ENCODE measurements at regions not wholly inside any gene's neighbourhood (a gene's known extent, or its start where the extent isn't known, plus 50 kb on each side); places are given as distances from the start of the nearest gene placed in this dataset.

- DNase-seq (ENCODE audit: low read depth in 4 of 6, low spot score in 6 of 6) = no peak
- Histone ChIP-seq H3K9me3 (ENCODE audit: control insufficient read depth, insufficient read depth, low read length) (no peaks in the 10 kb centered on the region), H3K36me3 (ENCODE audit: control insufficient read depth, insufficient read depth, low read length) (no peaks in the 10 kb centered on the region), H3K4me1 (ENCODE audit: control insufficient read depth, insufficient read depth, low read length) (no peaks in the 10 kb centered on the region), H3K27me3 (ENCODE audit: control insufficient read depth, insufficient read depth, low read length) (no peaks in the 10 kb centered on the region), H3K4me3 (ENCODE audit: low read depth, low read length) (no peak overlapping the region), H3K27ac (ENCODE audit: low read depth, low read length) (no peak overlapping the region)
- no CpG with 5 or more reads among the region's 2 CpGs for WGBS (ENCODE audit: insufficient coverage)
These were observed 647.2 kb downstream of the LIG4 start for GRCh38 chr13:107568181-107568580.

- Histone ChIP-seq H3K4me1 (ENCODE audit: control insufficient read depth, insufficient read depth, low read length) (peaks cover 3% of the 10 kb centered on the region), H3K4me3 (ENCODE audit: low read depth, low read length) (no peak overlapping the region), H3K9me3 (ENCODE audit: control insufficient read depth, insufficient read depth, low read length) (no peaks in the 10 kb centered on the region), H3K27me3 (ENCODE audit: control insufficient read depth, insufficient read depth, low read length) (no peaks in the 10 kb centered on the region), H3K36me3 (ENCODE audit: control insufficient read depth, insufficient read depth, low read length) (no peaks in the 10 kb centered on the region), H3K27ac (ENCODE audit: low read depth, low read length) (no peak overlapping the region)
- DNase-seq (ENCODE audit: low read depth in 4 of 6, low spot score in 6 of 6) = peak in 1 of 6 donors; percentile 44
- WGBS (ENCODE audit: insufficient coverage) = 100% methylated on average over 1 of the region's 7 CpGs
These were observed 652.0 kb downstream of the LIG4 start for GRCh38 chr13:107563099-107563925.

- H3K27ac ChIP-seq (ENCODE audit: low read depth, low read length) = no peak overlapping the region
- no peaks in the 10 kb centered on the region for H3K27me3 ChIP-seq (ENCODE audit: control insufficient read depth, insufficient read depth, low read length)
- WGBS (ENCODE audit: insufficient coverage) = 57% methylated on average over 2 of the region's 5 CpGs
- peaks cover 3% of the 10 kb centered on the region for H3K4me1 ChIP-seq (ENCODE audit: control insufficient read depth, insufficient read depth, low read length)
- H3K9me3 ChIP-seq (ENCODE audit: control insufficient read depth, insufficient read depth, low read length) = no peaks in the 10 kb centered on the region
- DNase-seq (ENCODE audit: low read depth in 4 of 6, low spot score in 6 of 6) = peak in 2 of 6 donors; percentile 30 to 61
- H3K36me3 ChIP-seq (ENCODE audit: control insufficient read depth, insufficient read depth, low read length) = no peaks in the 10 kb centered on the region
- no peak overlapping the region for H3K4me3 ChIP-seq (ENCODE audit: low read depth, low read length)
These were observed 653.1 kb downstream of the LIG4 start for GRCh38 chr13:107562203-107562602.

GRCh38 chr13:107554460-107554859 lies 660.9 kb downstream of the LIG4 start:
- H3K4me3 ChIP-seq (ENCODE audit: low read depth, low read length) = no peak overlapping the region
- peak in 1 of 6 donors; percentile 72 for DNase-seq (ENCODE audit: low read depth in 4 of 6, low spot score in 6 of 6)
- H3K4me1 ChIP-seq (ENCODE audit: control insufficient read depth, insufficient read depth, low read length) = peaks cover 7% of the 10 kb centered on the region
- H3K27me3 ChIP-seq (ENCODE audit: control insufficient read depth, insufficient read depth, low read length) = no peaks in the 10 kb centered on the region
- WGBS (ENCODE audit: insufficient coverage) = 60% methylated on average over 3 of the region's 5 CpGs
- no peaks in the 10 kb centered on the region for H3K36me3 ChIP-seq (ENCODE audit: control insufficient read depth, insufficient read depth, low read length)
- H3K9me3 ChIP-seq (ENCODE audit: control insufficient read depth, insufficient read depth, low read length) = no peaks in the 10 kb centered on the region
- no peak overlapping the region for H3K27ac ChIP-seq (ENCODE audit: low read depth, low read length)

- no peak overlapping the region for H3K27ac ChIP-seq (ENCODE audit: low read depth, low read length)
- no peak for DNase-seq (ENCODE audit: low read depth in 4 of 6, low spot score in 6 of 6)
- H3K27me3 ChIP-seq (ENCODE audit: control insufficient read depth, insufficient read depth, low read length) = no peaks in the 10 kb centered on the region
- no peaks in the 10 kb centered on the region for H3K36me3 ChIP-seq (ENCODE audit: control insufficient read depth, insufficient read depth, low read length)
- H3K9me3 ChIP-seq (ENCODE audit: control insufficient read depth, insufficient read depth, low read length) = no peaks in the 10 kb centered on the region
- H3K4me1 ChIP-seq (ENCODE audit: control insufficient read depth, insufficient read depth, low read length) = peaks cover 7% of the 10 kb centered on the region
- 66% methylated on average over 6 of the region's 7 CpGs for WGBS (ENCODE audit: insufficient coverage)
- H3K4me3 ChIP-seq (ENCODE audit: low read depth, low read length) = no peak overlapping the region
These were observed 661.5 kb downstream of the LIG4 start for GRCh38 chr13:107553838-107554237.

- DNase-seq (ENCODE audit: low read depth in 4 of 6, low spot score in 6 of 6) = no peak
- Histone ChIP-seq H3K27me3 (ENCODE audit: control insufficient read depth, insufficient read depth, low read length) (no peaks in the 10 kb centered on the region), H3K36me3 (ENCODE audit: control insufficient read depth, insufficient read depth, low read length) (no peaks in the 10 kb centered on the region), H3K4me1 (ENCODE audit: control insufficient read depth, insufficient read depth, low read length) (peaks cover 7% of the 10 kb centered on the region), H3K27ac (ENCODE audit: low read depth, low read length) (no peak overlapping the region), H3K9me3 (ENCODE audit: control insufficient read depth, insufficient read depth, low read length) (no peaks in the 10 kb centered on the region), H3K4me3 (ENCODE audit: low read depth, low read length) (no peak overlapping the region)
- no CpG with 5 or more reads among the region's 2 CpGs for WGBS (ENCODE audit: insufficient coverage)
These were observed 663.8 kb downstream of the LIG4 start for GRCh38 chr13:107551521-107551920.

GRCh38 chr13:107548338-107548737 lies 667.0 kb downstream of the LIG4 start:
- WGBS (ENCODE audit: insufficient coverage) = no CpG with 5 or more reads among the region's 1 CpG
- H3K9me3 ChIP-seq (ENCODE audit: control insufficient read depth, insufficient read depth, low read length) = no peaks in the 10 kb centered on the region
- no peak overlapping the region for H3K4me3 ChIP-seq (ENCODE audit: low read depth, low read length)
- no peak overlapping the region for H3K27ac ChIP-seq (ENCODE audit: low read depth, low read length)
- H3K27me3 ChIP-seq (ENCODE audit: control insufficient read depth, insufficient read depth, low read length) = no peaks in the 10 kb centered on the region
- DNase-seq (ENCODE audit: low read depth in 4 of 6, low spot score in 6 of 6) = no peak
- no peaks in the 10 kb centered on the region for H3K4me1 ChIP-seq (ENCODE audit: control insufficient read depth, insufficient read depth, low read length)
- no peaks in the 10 kb centered on the region for H3K36me3 ChIP-seq (ENCODE audit: control insufficient read depth, insufficient read depth, low read length)

GRCh38 chr13:107545946-107546502 lies 669.3 kb downstream of the LIG4 start:
- H3K9me3 ChIP-seq (ENCODE audit: control insufficient read depth, insufficient read depth, low read length) = no peaks in the 10 kb centered on the region
- H3K27me3 ChIP-seq (ENCODE audit: control insufficient read depth, insufficient read depth, low read length) = no peaks in the 10 kb centered on the region
- WGBS (ENCODE audit: insufficient coverage) = 78% methylated on average over 4 of the region's 5 CpGs
- no peak overlapping the region for H3K27ac ChIP-seq (ENCODE audit: low read depth, low read length)
- H3K4me1 ChIP-seq (ENCODE audit: control insufficient read depth, insufficient read depth, low read length) = no peaks in the 10 kb centered on the region
- no peak overlapping the region for H3K4me3 ChIP-seq (ENCODE audit: low read depth, low read length)
- H3K36me3 ChIP-seq (ENCODE audit: control insufficient read depth, insufficient read depth, low read length) = no peaks in the 10 kb centered on the region
- peak in 1 of 6 donors; percentile 33 for DNase-seq (ENCODE audit: low read depth in 4 of 6, low spot score in 6 of 6)

GRCh38 chr13:107534548-107534947 lies 680.8 kb downstream of the LIG4 start:
- H3K4me3 ChIP-seq (ENCODE audit: low read depth, low read length) = no peak overlapping the region
- H3K27me3 ChIP-seq (ENCODE audit: control insufficient read depth, insufficient read depth, low read length) = no peaks in the 10 kb centered on the region
- no CpG with 5 or more reads among the region's 1 CpG for WGBS (ENCODE audit: insufficient coverage)
- no peaks in the 10 kb centered on the region for H3K9me3 ChIP-seq (ENCODE audit: control insufficient read depth, insufficient read depth, low read length)
- DNase-seq (ENCODE audit: low read depth in 4 of 6, low spot score in 6 of 6) = no peak
- H3K4me1 ChIP-seq (ENCODE audit: control insufficient read depth, insufficient read depth, low read length) = no peaks in the 10 kb centered on the region
- H3K36me3 ChIP-seq (ENCODE audit: control insufficient read depth, insufficient read depth, low read length) = no peaks in the 10 kb centered on the region
- H3K27ac ChIP-seq (ENCODE audit: low read depth, low read length) = no peak overlapping the region

GRCh38 chr13:107531816-107532215 lies 683.5 kb downstream of the LIG4 start:
- H3K27me3 ChIP-seq (ENCODE audit: control insufficient read depth, insufficient read depth, low read length) = no peaks in the 10 kb centered on the region
- no peaks in the 10 kb centered on the region for H3K9me3 ChIP-seq (ENCODE audit: control insufficient read depth, insufficient read depth, low read length)
- WGBS (ENCODE audit: insufficient coverage) = no CpG with 5 or more reads among the region's 2 CpGs
- H3K4me3 ChIP-seq (ENCODE audit: low read depth, low read length) = no peak overlapping the region
- H3K27ac ChIP-seq (ENCODE audit: low read depth, low read length) = no peak overlapping the region
- H3K36me3 ChIP-seq (ENCODE audit: control insufficient read depth, insufficient read depth, low read length) = no peaks in the 10 kb centered on the region
- no peak for DNase-seq (ENCODE audit: low read depth in 4 of 6, low spot score in 6 of 6)
- no peaks in the 10 kb centered on the region for H3K4me1 ChIP-seq (ENCODE audit: control insufficient read depth, insufficient read depth, low read length)
